ENCODE measurements at regions not wholly inside any gene's neighbourhood (a gene's known extent, or its start where the extent isn't known, plus 50 kb on each side); places are given as distances from the start of the nearest gene placed in this dataset.

GRCh38 chr2:235138339-235138738 lies 186.5 kb downstream of the SH3BP4 start:
- TF ChIP-seq POLR2A (IDR thresholded peaks at IDR 0.05; ENCODE audit: low read depth), result no peak
- intact Hi-C loops (cut with DNase I), result no loop called here
- Histone ChIP-seq H3K36me3 (no peaks in the 10 kb centered on the region), H3K4me3 (no peak overlapping the region), H3K9me3 (no peaks in the 10 kb centered on the region), H3K27ac (replicated peaks in 1 of 4) (no peak overlapping the region), H3K4me1 (peaks cover 0 to 5% (median 0%) of the 10 kb centered on the region in 4 donors), H3K27me3 (no peaks in the 10 kb centered on the region)
- no peak for DNase-seq (ENCODE audit: extremely low spot score)
- 90% methylated on average over 10 of the region's 10 CpGs for WGBS

- 92% methylated on average over 19 of the region's 19 CpGs for WGBS
- peaks cover 0 to 5% (median 0%) of the 10 kb centered on the region in 4 donors for H3K4me1 ChIP-seq
- peak; percentile 86 for DNase-seq (ENCODE audit: extremely low spot score)
- intact Hi-C loops (cut with DNase I), result no loop called here
- no peaks in the 10 kb centered on the region for H3K9me3 ChIP-seq
- H3K36me3 ChIP-seq, result no peaks in the 10 kb centered on the region
- H3K4me3 ChIP-seq, result no peak overlapping the region
- no peak overlapping the region for H3K27ac ChIP-seq (replicated peaks in 1 of 4)
- no peaks in the 10 kb centered on the region for H3K27me3 ChIP-seq
- no peak for TF ChIP-seq EP300 (IDR thresholded peaks at IDR 0.05)
Observed at GRCh38 chr2:235139956-235140800, 188.4 kb downstream of the SH3BP4 start.

- no peak overlapping the region for H3K4me3 ChIP-seq
- H3K4me1 ChIP-seq, result peaks cover 0 to 5% (median 0%) of the 10 kb centered on the region in 4 donors
- intact Hi-C loops (cut with DNase I), result no loop called here
- H3K36me3 ChIP-seq, result no peaks in the 10 kb centered on the region
- TF ChIP-seq CTCF (IDR thresholded peaks at IDR 0.05), result no peak
- TF ChIP-seq EP300 (IDR thresholded peaks at IDR 0.05), result no peak
- no peak for TF ChIP-seq POLR2AphosphoS5 (IDR thresholded peaks at IDR 0.05)
- no peak for TF ChIP-seq POLR2A (IDR thresholded peaks at IDR 0.05; ENCODE audit: low read depth)
- WGBS, result 97% methylated on average over 5 of the region's 5 CpGs
- H3K27ac ChIP-seq (replicated peaks in 1 of 4), result no peak overlapping the region
- DNase-seq (ENCODE audit: extremely low spot score), result peak; percentile 78
- H3K27me3 ChIP-seq, result no peaks in the 10 kb centered on the region
- H3K9me3 ChIP-seq, result no peaks in the 10 kb centered on the region
Observed at GRCh38 chr2:235140801-235141081, 188.9 kb downstream of the SH3BP4 start.

GRCh38 chr2:235141411-235142128 lies 189.8 kb downstream of the SH3BP4 start:
- TF ChIP-seq EP300 (IDR thresholded peaks at IDR 0.05) (no peak), CTCF (IDR thresholded peaks at IDR 0.05) (no peak), POLR2AphosphoS5 (IDR thresholded peaks at IDR 0.05) (no peak), POLR2A (IDR thresholded peaks at IDR 0.05; ENCODE audit: low read depth) (no peak)
- DNase-seq (ENCODE audit: extremely low spot score), result peak; percentile 89
- intact Hi-C loops (cut with DNase I), result no loop called here
- 93% methylated on average over 12 of the region's 12 CpGs for WGBS
- H3K9me3 ChIP-seq, result no peaks in the 10 kb centered on the region
- no peaks in the 10 kb centered on the region for H3K36me3 ChIP-seq
- no peaks in the 10 kb centered on the region for H3K27me3 ChIP-seq
- no peaks in the 10 kb centered on the region for H3K4me1 ChIP-seq
- no peak overlapping the region for H3K4me3 ChIP-seq
- no peak overlapping the region for H3K27ac ChIP-seq (replicated peaks in 1 of 4)

- Histone ChIP-seq H3K36me3 (no peaks in the 10 kb centered on the region), H3K27me3 (peaks cover 0 to 5% (median 0%) of the 10 kb centered on the region in 4 donors), H3K9me3 (no peaks in the 10 kb centered on the region), H3K27ac (replicated peaks in 1 of 4) (no peak overlapping the region), H3K4me3 (no peak overlapping the region), H3K4me1 (no peaks in the 10 kb centered on the region)
- intact Hi-C loops (cut with DNase I), result no loop called here
- WGBS, result 79% methylated on average over 4 of the region's 4 CpGs
- peak; percentile 34 for DNase-seq (ENCODE audit: extremely low spot score)
- TF ChIP-seq EP300 (IDR thresholded peaks at IDR 0.05) (no peak), CTCF (IDR thresholded peaks at IDR 0.05) (no peak), POLR2A (IDR thresholded peaks at IDR 0.05; ENCODE audit: low read depth) (no peak), POLR2AphosphoS5 (IDR thresholded peaks at IDR 0.05) (no peak)
Observed at GRCh38 chr2:235142601-235143000, 190.8 kb downstream of the SH3BP4 start.
